BLaER1 treated with 17β-estradiol and CSF1 and Interleukin-3, amounts not matched to agents 10 nM and 100 nM (cell line): ENCODE measurements at regions not wholly inside any gene's neighbourhood (a gene's known extent, or its start where the extent isn't known, plus 50 kb on each side); places are given as distances from the start of the nearest gene placed in this dataset.
A peak's percentile ranks its signal among the peaks of the same experiment; 100 is the strongest.

Experiments used
- H3K27ac ChIP-seq, 11 experiments: shearing (Covaris generic); formaldehyde crosslinking; 2 replicates each; pipeline ENCODE4 v1.8.1; 2022
- H3K27me3 ChIP-seq, 11 experiments: shearing (Covaris generic); formaldehyde crosslinking; 2 replicates each; pipeline ENCODE4 v1.8.1; 2022
- H3K36me3 ChIP-seq, 11 experiments: shearing (Covaris generic); formaldehyde crosslinking; 2 replicates each; pipeline ENCODE4 v1.8.1; 2022
- H3K4me1 ChIP-seq, 10 experiments: shearing (Covaris generic); formaldehyde crosslinking; 2 replicates each; pipeline ENCODE4 v1.8.1; 2022
- H3K4me2 ChIP-seq, 11 experiments: shearing (Covaris generic); formaldehyde crosslinking; 2 replicates each; pipeline ENCODE4 v1.8.1; 2022
- H3K4me3 ChIP-seq, 10 experiments: shearing (Covaris generic); formaldehyde crosslinking; 2 replicates each; pipeline ENCODE4 v1.8.1; 2022
- H3K9ac ChIP-seq, 11 experiments: shearing (Covaris generic); formaldehyde crosslinking; 2 replicates each; pipeline ENCODE4 v1.8.1; 2022
- H3K9me3 ChIP-seq, 11 experiments: shearing (Covaris generic); formaldehyde crosslinking; replicated peaks in 1 of 11; 2 replicates each; pipeline ENCODE4 v1.8.1; 2022
- H4K20me1 ChIP-seq, 11 experiments: shearing (Covaris generic); formaldehyde crosslinking; 2 replicates each; pipeline ENCODE4 v1.8.1; 2022
- Cebpa-rat ChIP-seq, 11 experiments: shearing (Covaris generic); IDR thresholded peaks; 2 replicates each; pipeline ENCODE4 v1.8.1; 2022

DNA sequence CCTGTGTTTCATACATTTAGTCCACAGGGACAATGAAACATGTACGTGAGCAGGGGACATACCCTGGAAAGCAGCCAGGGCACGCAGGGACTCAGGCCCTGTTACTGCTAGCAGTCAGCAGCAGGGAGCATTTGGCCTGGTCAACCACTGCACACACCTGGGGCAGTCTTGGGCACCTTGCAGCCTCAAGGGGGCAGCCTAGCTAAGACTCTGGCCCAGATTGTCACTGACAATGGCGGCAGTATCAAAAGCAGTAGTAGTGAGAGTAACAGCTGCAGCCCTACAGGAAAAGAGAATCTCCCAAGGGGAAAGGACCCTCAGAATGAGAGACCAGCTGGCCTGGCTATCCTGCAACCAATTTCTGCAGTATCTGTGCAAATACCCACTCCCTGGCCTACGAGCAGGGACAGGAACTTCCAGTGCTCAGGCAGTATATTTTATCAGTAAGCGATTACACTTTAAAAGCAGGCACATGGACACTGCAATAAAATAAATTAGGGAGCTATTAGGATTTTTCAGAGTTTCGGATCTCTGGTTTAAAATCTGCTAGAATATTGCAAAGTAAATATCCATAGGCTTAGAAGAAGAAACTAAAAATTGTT, 475.6 kb downstream of the LTN1 start:
- H3K9me3 ChIP-seq = peaks cover 0 to 6% (median 0%) of the 10 kb centered on the region in 11 experiments; a peak in 3 of 22 replicates
- H3K27me3 ChIP-seq = no peaks in the 10 kb centered on the region
- H3K36me3 ChIP-seq = no peaks in the 10 kb centered on the region
- peaks cover 16 to 34% (median 25%) of the 10 kb centered on the region in 10 experiments for H3K4me1 ChIP-seq
- no peak overlapping the region for H3K27ac ChIP-seq
- H3K4me2 ChIP-seq = peak overlapping the region in 10 of 11 experiments; percentile 29 to 72 (median 53); a peak in 20 of 22 replicates
- H3K9ac ChIP-seq = no peak overlapping the region
- no peaks in the 10 kb centered on the region for H4K20me1 ChIP-seq
- TF ChIP-seq Cebpa-rat (IDR thresholded peaks at IDR 0.05) = no peak
- no peak overlapping the region for H3K4me3 ChIP-seq

DNA sequence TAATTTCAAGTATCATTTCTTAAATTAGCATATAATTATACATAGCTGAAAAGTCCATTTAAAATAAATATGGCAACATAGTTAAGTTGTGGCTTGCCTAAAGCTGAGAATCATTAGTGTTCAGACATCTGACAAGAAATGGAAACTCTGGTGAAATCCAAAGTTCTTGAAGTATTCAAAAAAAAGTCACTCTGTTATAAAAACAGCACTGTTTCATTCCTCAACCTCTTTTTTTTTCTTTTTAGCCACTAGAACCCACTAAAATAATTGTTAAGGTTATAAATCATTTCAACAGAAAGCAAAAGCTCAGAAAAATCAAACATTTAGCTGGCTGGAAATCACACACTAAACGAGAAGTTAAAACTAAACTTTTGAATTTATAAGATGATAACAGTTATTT, 476.7 kb downstream of the LTN1 start:
- no peaks in the 10 kb centered on the region for H3K36me3 ChIP-seq
- no peak overlapping the region for H3K9ac ChIP-seq
- no peak for TF ChIP-seq Cebpa-rat (IDR thresholded peaks at IDR 0.05)
- H3K4me3 ChIP-seq = no peak overlapping the region
- no peaks in the 10 kb centered on the region for H4K20me1 ChIP-seq
- H3K4me2 ChIP-seq = no peak overlapping the region
- no peak overlapping the region for H3K27ac ChIP-seq
- H3K4me1 ChIP-seq = peaks cover 11 to 23% (median 16%) of the 10 kb centered on the region in 10 experiments
- no peaks in the 10 kb centered on the region for H3K27me3 ChIP-seq
- peaks cover 0 to 6% (median 0%) of the 10 kb centered on the region in 11 experiments; a peak in 3 of 22 replicates for H3K9me3 ChIP-seq

DNA sequence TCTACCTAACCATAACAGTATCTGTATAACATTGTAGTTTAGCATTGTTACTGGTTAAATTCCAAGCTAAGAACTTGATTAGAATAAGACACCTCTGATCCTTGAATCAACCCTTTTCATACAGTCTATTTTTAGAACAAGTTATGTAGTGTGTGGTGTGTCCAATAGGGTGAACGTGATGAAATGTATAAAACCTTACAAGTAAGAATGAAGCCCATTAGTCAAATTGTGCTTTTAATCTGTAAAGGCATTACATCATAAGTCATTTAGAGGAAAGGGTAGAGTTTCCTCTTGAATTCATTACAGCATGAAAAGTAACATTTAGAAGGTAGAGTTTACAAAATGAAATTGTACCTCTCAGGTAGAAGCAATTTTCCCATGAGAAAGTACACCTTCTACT, 479.2 kb downstream of the LTN1 start:
- Histone ChIP-seq H3K4me1 (peaks cover 7 to 18% (median 11%) of the 10 kb centered on the region in 10 experiments), H3K9me3 (no peaks in the 10 kb centered on the region), H3K27me3 (no peaks in the 10 kb centered on the region), H4K20me1 (no peaks in the 10 kb centered on the region), H3K9ac (no peak overlapping the region), H3K4me3 (no peak overlapping the region), H3K27ac (no peak overlapping the region), H3K36me3 (no peaks in the 10 kb centered on the region), H3K4me2 (no peak overlapping the region)
- TF ChIP-seq Cebpa-rat (IDR thresholded peaks at IDR 0.05) = no peak

DNA sequence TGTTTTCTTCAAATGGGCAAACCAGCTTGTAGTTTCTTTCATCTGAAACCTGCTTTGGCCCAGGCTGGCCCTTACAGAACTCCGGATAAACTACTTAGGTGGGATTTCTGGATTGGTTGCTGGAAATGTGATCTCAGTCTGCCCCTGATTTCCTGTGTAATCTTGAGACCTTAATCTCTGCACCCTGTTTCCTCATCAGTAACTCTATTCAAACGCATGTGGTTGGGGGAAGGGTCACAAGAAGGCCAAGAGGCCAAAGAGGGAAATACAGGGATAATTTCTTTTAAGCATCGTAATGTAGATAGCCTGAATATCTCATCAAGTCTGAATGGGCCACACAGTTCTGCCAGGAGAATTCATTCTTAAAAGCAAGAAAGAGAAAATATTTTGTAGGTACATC, 483.6 kb downstream of the LTN1 start:
- no peak overlapping the region for H3K4me2 ChIP-seq

DNA sequence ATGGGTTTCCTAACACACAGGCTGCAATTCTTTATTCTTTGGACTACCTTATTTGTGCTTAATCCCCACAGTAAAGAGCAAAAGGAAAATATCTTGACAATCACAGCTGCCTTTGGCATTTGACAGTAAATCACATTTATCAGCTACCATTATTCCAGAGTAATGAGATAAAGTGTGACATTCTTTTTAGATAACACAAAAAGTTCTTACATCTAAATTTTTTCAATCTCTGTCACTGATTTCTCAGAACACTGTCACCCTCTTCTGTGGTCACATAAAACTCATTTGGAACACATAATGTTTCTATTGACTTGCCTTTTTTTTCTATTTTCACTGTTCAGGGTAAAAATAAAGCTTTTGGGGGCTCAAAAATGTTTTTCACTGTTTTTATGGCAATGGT, 484.6 kb downstream of the LTN1 start:
- Histone ChIP-seq H4K20me1 (no peaks in the 10 kb centered on the region), H3K4me3 (no peak overlapping the region), H3K36me3 (no peaks in the 10 kb centered on the region), H3K4me1 (no peaks in the 10 kb centered on the region), H3K9me3 (peaks cover 11 to 27% (median 20%) of the 10 kb centered on the region in 11 experiments), H3K27me3 (no peaks in the 10 kb centered on the region), H3K9ac (no peak overlapping the region), H3K27ac (no peak overlapping the region), H3K4me2 (no peak overlapping the region)
- no peak for TF ChIP-seq Cebpa-rat (IDR thresholded peaks at IDR 0.05)

More for the DNA sequence above, 483.6 kb downstream of the LTN1 start:
- no peak overlapping the region for H3K9ac ChIP-seq
- H4K20me1 ChIP-seq = no peaks in the 10 kb centered on the region
- peaks cover 11 to 27% (median 20%) of the 10 kb centered on the region in 11 experiments for H3K9me3 ChIP-seq
- no peak for TF ChIP-seq Cebpa-rat (IDR thresholded peaks at IDR 0.05)
- H3K27ac ChIP-seq = no peak overlapping the region
- H3K36me3 ChIP-seq = no peaks in the 10 kb centered on the region
- no peaks in the 10 kb centered on the region for H3K4me1 ChIP-seq
- no peaks in the 10 kb centered on the region for H3K27me3 ChIP-seq
- no peak overlapping the region for H3K4me3 ChIP-seq

DNA sequence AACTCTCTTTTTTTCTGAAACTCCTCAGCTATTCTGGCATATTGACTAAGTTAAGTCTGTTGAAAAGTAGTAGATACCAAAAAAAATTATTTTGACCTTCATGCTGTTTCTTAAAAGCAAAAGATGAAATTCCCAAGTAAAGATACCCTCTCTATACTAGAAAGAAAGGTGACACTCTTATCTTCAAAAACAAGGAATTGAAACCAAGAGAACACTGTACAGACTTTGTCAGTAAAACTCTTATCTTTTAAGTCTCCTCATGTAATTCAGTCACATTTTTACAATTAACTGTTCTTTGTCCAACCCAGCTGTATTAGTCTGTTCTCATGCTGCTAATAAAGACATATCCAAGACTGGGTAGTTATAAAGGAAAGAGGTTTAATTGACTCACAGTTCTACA, 496.2 kb downstream of the LTN1 start:
- H3K9ac ChIP-seq = no peak overlapping the region
- no peaks in the 10 kb centered on the region for H3K4me1 ChIP-seq
- no peak overlapping the region for H3K4me2 ChIP-seq
- H3K9me3 ChIP-seq = no peaks in the 10 kb centered on the region
- no peaks in the 10 kb centered on the region for H3K36me3 ChIP-seq
- TF ChIP-seq Cebpa-rat (IDR thresholded peaks at IDR 0.05) = no peak
- no peak overlapping the region for H3K4me3 ChIP-seq
- H4K20me1 ChIP-seq = no peaks in the 10 kb centered on the region
- H3K27ac ChIP-seq = no peak overlapping the region
- H3K27me3 ChIP-seq = no peaks in the 10 kb centered on the region

DNA sequence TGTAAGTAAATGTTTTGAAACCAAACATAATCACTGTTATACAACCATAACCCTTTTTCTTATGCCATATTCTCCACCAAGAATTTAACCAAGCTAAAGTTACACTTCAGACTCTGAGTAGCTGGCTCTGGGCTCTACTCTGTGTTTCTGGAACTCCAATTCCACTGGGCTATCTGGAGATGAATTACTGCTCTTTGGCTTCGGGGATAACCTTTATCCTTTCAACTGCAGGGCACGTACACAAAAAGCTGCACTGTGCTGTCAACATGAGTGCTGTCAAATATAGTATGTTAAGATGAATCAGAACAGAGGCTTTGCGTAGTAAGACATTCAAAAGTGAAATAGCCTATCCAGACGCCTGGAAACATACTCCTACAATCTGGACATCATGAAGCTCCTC, 500.6 kb downstream of the LTN1 start:
- no peaks in the 10 kb centered on the region for H3K27me3 ChIP-seq
- no peak for TF ChIP-seq Cebpa-rat (IDR thresholded peaks at IDR 0.05)
- H3K27ac ChIP-seq = no peak overlapping the region

DNA sequence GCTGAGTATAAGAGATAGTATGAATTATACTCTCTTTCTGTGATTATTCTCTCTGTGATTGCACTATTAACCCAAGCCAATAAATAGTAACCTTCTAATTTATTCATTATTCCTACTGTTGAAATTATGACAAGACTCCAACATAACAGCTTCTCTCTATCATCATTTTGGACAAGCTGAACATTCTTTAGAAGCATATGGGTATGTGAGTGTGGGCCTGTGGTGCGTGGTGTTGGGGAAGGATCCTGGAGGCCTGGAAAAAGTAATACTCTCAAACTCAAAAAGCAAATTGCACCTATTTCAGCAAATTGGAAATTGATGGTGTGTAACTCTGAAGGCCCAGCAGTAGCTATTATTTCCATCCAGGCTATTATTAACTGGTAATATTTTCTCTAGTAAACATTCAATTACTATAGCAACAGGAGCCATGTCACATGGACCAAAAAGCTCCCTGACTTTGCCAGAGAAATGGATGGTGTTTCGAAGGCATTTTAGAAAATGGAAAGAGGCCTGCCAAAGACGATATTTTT, 502.8 kb downstream of the LTN1 start:
- Histone ChIP-seq H4K20me1 (no peaks in the 10 kb centered on the region), H3K27me3 (no peaks in the 10 kb centered on the region), H3K4me3 (no peak overlapping the region), H3K27ac (no peak overlapping the region), H3K4me2 (no peak overlapping the region), H3K36me3 (no peaks in the 10 kb centered on the region), H3K4me1 (no peaks in the 10 kb centered on the region), H3K9ac (no peak overlapping the region), H3K9me3 (no peaks in the 10 kb centered on the region)
- no peak for TF ChIP-seq Cebpa-rat (IDR thresholded peaks at IDR 0.05)

More for the DNA sequence above, 500.6 kb downstream of the LTN1 start:
- Histone ChIP-seq H3K9me3 (no peaks in the 10 kb centered on the region), H3K4me3 (no peak overlapping the region), H3K4me1 (no peaks in the 10 kb centered on the region), H4K20me1 (no peaks in the 10 kb centered on the region), H3K36me3 (no peaks in the 10 kb centered on the region), H3K9ac (no peak overlapping the region), H3K4me2 (no peak overlapping the region)

DNA sequence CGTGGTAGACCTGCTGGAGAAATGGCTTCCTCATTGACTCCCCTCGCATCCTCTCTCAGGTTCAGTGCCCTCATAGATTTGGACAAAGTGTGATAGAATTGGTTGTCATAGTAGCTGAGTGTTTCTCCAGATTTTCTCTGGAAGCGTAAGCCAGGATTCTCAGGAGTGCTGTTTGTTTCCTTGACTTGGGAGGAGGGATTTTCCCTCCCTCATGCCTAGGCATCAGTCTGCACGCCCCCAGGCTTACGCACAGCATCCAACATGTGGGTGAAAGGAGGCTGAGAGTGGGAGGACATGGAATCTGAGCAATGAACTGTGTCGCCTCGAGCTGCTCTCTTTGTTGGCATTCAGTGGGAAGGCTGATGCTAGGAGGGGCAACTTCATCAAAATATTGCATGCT, 503.5 kb downstream of the LTN1 start:
- Histone ChIP-seq H3K9me3 (no peaks in the 10 kb centered on the region), H3K27me3 (no peaks in the 10 kb centered on the region), H3K27ac (no peak overlapping the region), H4K20me1 (no peaks in the 10 kb centered on the region), H3K36me3 (no peaks in the 10 kb centered on the region), H3K9ac (no peak overlapping the region), H3K4me3 (no peak overlapping the region), H3K4me1 (no peaks in the 10 kb centered on the region), H3K4me2 (no peak overlapping the region)
- no peak for TF ChIP-seq Cebpa-rat (IDR thresholded peaks at IDR 0.05)

DNA sequence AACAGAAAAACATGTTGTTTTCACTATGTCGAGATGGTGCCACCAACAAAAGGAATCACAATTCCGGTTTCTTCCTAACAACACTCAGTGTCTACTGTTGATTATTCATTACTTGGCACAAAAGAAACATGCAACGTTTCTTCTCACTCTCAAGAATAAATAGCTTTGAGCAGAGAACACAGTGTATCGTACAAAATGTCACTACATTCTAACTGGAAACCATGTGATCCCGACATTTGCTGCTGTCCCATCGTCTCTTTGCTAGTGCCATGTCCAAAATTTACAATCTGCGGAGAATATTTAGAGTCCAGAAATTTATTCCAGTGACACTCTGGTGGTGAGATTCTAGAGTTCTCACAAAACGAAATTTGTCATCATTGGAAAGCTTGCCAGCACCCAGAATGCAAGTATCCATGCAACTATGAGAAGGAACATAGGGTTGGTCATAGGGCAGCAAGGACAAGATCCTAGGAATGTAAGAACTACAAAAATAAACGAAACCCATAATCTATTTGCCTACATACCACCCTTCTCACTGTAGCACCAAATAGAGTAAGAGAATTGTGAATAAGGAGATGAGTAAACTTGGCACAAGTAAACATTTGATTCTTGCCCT, 505.1 kb downstream of the LTN1 start:
- H3K9ac ChIP-seq = no peak overlapping the region
- no peaks in the 10 kb centered on the region for H3K36me3 ChIP-seq
- no peak for TF ChIP-seq Cebpa-rat (IDR thresholded peaks at IDR 0.05)
- no peak overlapping the region for H3K4me2 ChIP-seq
- H4K20me1 ChIP-seq = no peaks in the 10 kb centered on the region
- no peaks in the 10 kb centered on the region for H3K27me3 ChIP-seq
- no peaks in the 10 kb centered on the region for H3K4me1 ChIP-seq
- H3K27ac ChIP-seq = no peak overlapping the region
- H3K9me3 ChIP-seq = no peaks in the 10 kb centered on the region
- H3K4me3 ChIP-seq = no peak overlapping the region
